ENCODE measurements at regions not wholly inside any gene's neighbourhood (a gene's known extent, or its start where the extent isn't known, plus 50 kb on each side); places are given as distances from the start of the nearest gene placed in this dataset.

DNA sequence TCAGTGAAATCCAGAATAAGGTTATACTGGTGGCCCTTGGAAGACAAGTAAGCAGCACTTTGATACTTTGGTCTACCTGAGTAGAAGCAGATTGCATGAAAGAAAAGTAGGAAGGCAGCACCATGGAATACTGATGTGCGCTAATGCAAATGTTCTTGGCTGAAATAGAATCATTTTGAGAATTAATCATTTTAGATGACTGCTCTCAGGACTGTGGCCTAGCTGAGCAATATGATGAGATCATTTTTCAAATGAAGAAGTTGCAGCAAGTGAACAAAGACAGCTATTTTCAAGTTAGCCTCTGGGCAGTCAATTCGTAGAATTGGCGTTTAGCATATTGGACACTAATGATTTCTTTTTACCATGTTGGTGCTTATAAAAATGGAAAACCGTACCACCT, 483.5 kb downstream of the TMEM232 start:
- no peaks in the 10 kb centered on the region for H3K27me3 ChIP-seq (replicated peaks in 1 of 2; ENCODE audit: control insufficient read depth in 2 of 2, insufficient read depth in 2 of 2, low read length in 1 of 2)
- ATAC-seq = no peak
- no peak overlapping the region for H3K27ac ChIP-seq (ENCODE audit: control insufficient read depth, insufficient read depth)
- 47% methylated on average over 4 of the region's 4 CpGs for WGBS (ENCODE audit: insufficient coverage, insufficient replicate concordance, low lambda C conversion rate, missing lambda C conversion rate)
- H4K20me1 ChIP-seq (ENCODE audit: control insufficient read depth, insufficient read depth) = no peaks in the 10 kb centered on the region
- H3K9ac ChIP-seq (ENCODE audit: control insufficient read depth, insufficient read depth, low read length) = no peak overlapping the region
- in situ Hi-C loops (cut with MboI) = no loop called here
- no peak overlapping the region for H2AFZ ChIP-seq (ENCODE audit: control insufficient read depth, low read depth, low read length)
- intact Hi-C loops (cut with micrococcal nuclease; ENCODE audit: unreplicated experiment) = no loop called here
- H3K9me3 ChIP-seq (replicated peaks; ENCODE audit: control insufficient read depth, insufficient read depth, low read length) = no peaks in the 10 kb centered on the region
- H3K4me1 ChIP-seq (ENCODE audit: control insufficient read depth, insufficient read depth, low read length) = no peaks in the 10 kb centered on the region
- RAD21 ChIA-PET (ENCODE audit: unreplicated experiment) = no interaction called here
- no peak overlapping the region for H3K4me2 ChIP-seq (ENCODE audit: control insufficient read depth, insufficient read depth)
- H3K4me3 ChIP-seq = no peak overlapping the region
- no TSS peak for BruUV-seq (replicated peaks)
- H3K79me2 ChIP-seq (ENCODE audit: control insufficient read depth, insufficient read depth, low read length) = no peaks in the 10 kb centered on the region
- no peak for DNase-seq (ENCODE audit: low read depth, low spot score)
- H3K36me3 ChIP-seq (ENCODE audit: control insufficient read depth in 2 of 2, insufficient read depth in 2 of 2, low read length in 1 of 2) = no peaks in the 10 kb centered on the region
- CTCF ChIA-PET = no interaction called here
- SMC1A ChIA-PET (ENCODE audit: uncharacterized antibody, unreplicated experiment) = interaction anchor here (0.6 kb wide), 1 partner anchor 1773 kb away, joined by 3 read pairs; no protein-coding TSS in a partner anchor
- POLR2A ChIA-PET = no interaction called here
- no peak for FAIRE-seq
- TF ChIP-seq, protein P1, sequence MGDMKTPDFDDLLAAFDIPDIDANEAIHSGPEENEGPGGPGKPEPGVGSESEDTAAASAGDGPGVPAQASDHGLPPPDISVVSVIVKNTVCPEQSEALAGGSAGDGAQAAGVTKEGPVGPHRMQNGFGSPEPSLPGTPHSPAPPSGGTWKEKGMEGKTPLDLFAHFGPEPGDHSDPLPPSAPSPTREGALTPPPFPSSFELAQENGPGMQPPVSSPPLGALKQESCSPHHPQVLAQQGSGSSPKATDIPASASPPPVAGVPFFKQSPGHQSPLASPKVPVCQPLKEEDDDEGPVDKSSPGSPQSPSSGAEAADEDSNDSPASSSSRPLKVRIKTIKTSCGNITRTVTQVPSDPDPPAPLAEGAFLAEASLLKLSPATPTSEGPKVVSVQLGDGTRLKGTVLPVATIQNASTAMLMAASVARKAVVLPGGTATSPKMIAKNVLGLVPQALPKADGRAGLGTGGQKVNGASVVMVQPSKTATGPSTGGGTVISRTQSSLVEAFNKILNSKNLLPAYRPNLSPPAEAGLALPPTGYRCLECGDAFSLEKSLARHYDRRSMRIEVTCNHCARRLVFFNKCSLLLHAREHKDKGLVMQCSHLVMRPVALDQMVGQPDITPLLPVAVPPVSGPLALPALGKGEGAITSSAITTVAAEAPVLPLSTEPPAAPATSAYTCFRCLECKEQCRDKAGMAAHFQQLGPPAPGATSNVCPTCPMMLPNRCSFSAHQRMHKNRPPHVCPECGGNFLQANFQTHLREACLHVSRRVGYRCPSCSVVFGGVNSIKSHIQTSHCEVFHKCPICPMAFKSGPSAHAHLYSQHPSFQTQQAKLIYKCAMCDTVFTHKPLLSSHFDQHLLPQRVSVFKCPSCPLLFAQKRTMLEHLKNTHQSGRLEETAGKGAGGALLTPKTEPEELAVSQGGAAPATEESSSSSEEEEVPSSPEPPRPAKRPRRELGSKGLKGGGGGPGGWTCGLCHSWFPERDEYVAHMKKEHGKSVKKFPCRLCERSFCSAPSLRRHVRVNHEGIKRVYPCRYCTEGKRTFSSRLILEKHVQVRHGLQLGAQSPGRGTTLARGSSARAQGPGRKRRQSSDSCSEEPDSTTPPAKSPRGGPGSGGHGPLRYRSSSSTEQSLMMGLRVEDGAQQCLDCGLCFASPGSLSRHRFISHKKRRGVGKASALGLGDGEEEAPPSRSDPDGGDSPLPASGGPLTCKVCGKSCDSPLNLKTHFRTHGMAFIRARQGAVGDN (IDR thresholded peaks at IDR 0.05) = no peak
- no peak for TF ChIP-seq TARDBP (IDR thresholded peaks at IDR 0.05; ENCODE audit: borderline replicate concordance)
- TF ChIP-seq, protein P2, sequence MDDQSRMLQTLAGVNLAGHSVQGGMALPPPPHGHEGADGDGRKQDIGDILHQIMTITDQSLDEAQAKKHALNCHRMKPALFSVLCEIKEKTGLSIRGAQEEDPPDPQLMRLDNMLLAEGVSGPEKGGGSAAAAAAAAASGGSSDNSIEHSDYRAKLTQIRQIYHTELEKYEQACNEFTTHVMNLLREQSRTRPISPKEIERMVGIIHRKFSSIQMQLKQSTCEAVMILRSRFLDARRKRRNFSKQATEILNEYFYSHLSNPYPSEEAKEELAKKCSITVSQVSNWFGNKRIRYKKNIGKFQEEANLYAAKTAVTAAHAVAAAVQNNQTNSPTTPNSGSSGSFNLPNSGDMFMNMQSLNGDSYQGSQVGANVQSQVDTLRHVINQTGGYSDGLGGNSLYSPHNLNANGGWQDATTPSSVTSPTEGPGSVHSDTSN (IDR thresholded peaks at IDR 0.05; ENCODE audit: insufficient replicate concordance, low read depth, low read length) = no peak
- no peak for TF ChIP-seq POU2F2 (IDR thresholded peaks at IDR 0.05; ENCODE audit: borderline replicate concordance, low read depth, low read length)
- no peak for TF ChIP-seq SMC3 (IDR thresholded peaks at IDR 0.05; ENCODE audit: borderline replicate concordance, low read length)
- TF ChIP-seq, protein P3, sequence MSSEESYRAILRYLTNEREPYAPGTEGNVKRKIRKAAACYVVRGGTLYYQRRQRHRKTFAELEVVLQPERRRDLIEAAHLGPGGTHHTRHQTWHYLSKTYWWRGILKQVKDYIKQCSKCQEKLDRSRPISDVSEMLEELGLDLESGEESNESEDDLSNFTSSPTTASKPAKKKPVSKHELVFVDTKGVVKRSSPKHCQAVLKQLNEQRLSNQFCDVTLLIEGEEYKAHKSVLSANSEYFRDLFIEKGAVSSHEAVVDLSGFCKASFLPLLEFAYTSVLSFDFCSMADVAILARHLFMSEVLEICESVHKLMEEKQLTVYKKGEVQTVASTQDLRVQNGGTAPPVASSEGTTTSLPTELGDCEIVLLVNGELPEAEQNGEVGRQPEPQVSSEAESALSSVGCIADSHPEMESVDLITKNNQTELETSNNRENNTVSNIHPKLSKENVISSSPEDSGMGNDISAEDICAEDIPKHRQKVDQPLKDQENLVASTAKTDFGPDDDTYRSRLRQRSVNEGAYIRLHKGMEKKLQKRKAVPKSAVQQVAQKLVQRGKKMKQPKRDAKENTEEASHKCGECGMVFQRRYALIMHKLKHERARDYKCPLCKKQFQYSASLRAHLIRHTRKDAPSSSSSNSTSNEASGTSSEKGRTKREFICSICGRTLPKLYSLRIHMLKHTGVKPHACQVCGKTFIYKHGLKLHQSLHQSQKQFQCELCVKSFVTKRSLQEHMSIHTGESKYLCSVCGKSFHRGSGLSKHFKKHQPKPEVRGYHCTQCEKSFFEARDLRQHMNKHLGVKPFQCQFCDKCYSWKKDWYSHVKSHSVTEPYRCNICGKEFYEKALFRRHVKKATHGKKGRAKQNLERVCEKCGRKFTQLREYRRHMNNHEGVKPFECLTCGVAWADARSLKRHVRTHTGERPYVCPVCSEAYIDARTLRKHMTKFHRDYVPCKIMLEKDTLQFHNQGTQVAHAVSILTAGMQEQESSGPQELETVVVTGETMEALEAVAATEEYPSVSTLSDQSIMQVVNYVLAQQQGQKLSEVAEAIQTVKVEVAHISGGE (CRISPR knock-in tag; IDR thresholded peaks at IDR 0.05) = no peak
- no peak for TF ChIP-seq CHD1 (IDR thresholded peaks at IDR 0.05; ENCODE audit: low read depth, low read length)
- TF ChIP-seq RB1 (IDR thresholded peaks at IDR 0.05; ENCODE audit: borderline replicate concordance) = no peak
- TF ChIP-seq, protein P4, sequence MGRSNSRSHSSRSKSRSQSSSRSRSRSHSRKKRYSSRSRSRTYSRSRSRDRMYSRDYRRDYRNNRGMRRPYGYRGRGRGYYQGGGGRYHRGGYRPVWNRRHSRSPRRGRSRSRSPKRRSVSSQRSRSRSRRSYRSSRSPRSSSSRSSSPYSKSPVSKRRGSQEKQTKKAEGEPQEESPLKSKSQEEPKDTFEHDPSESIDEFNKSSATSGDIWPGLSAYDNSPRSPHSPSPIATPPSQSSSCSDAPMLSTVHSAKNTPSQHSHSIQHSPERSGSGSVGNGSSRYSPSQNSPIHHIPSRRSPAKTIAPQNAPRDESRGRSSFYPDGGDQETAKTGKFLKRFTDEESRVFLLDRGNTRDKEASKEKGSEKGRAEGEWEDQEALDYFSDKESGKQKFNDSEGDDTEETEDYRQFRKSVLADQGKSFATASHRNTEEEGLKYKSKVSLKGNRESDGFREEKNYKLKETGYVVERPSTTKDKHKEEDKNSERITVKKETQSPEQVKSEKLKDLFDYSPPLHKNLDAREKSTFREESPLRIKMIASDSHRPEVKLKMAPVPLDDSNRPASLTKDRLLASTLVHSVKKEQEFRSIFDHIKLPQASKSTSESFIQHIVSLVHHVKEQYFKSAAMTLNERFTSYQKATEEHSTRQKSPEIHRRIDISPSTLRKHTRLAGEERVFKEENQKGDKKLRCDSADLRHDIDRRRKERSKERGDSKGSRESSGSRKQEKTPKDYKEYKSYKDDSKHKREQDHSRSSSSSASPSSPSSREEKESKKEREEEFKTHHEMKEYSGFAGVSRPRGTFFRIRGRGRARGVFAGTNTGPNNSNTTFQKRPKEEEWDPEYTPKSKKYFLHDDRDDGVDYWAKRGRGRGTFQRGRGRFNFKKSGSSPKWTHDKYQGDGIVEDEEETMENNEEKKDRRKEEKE (IDR thresholded peaks at IDR 0.05) = no peak
- TF ChIP-seq, protein P5, sequence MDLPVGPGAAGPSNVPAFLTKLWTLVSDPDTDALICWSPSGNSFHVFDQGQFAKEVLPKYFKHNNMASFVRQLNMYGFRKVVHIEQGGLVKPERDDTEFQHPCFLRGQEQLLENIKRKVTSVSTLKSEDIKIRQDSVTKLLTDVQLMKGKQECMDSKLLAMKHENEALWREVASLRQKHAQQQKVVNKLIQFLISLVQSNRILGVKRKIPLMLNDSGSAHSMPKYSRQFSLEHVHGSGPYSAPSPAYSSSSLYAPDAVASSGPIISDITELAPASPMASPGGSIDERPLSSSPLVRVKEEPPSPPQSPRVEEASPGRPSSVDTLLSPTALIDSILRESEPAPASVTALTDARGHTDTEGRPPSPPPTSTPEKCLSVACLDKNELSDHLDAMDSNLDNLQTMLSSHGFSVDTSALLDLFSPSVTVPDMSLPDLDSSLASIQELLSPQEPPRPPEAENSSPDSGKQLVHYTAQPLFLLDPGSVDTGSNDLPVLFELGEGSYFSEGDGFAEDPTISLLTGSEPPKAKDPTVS (IDR thresholded peaks at IDR 0.05; ENCODE audit: low read depth, low read length) = no peak
- TF ChIP-seq CBFB (IDR thresholded peaks at IDR 0.05; ENCODE audit: low read depth) = no peak
- TF ChIP-seq CREB1 (IDR thresholded peaks at IDR 0.05; ENCODE audit: low read depth) = no peak

All from GM12878 (cell line).